ENCODE measurements at regions not wholly inside any gene's neighbourhood (a gene's known extent, or its start where the extent isn't known, plus 50 kb on each side); places are given as distances from the start of the nearest gene placed in this dataset.
A peak's percentile ranks its signal among the peaks of the same experiment; 100 is the strongest.

DNA sequence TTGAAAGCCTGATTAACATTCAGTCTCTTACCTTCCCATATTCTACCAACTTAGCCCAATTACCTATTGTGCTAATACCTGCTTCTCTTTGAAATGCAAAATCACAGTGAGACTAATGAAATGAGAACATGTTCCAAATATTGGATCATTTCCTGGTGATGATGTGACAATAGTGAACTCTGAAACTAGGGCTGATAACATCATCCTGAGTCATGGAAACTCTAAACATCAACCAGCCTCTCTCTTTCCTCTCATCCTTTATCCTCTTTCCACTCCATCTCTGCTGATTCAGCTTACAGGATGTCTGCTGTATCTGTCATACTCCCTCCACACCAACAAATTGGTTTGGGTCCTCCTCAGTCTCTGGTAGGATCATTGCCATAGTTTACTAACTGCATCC is 98.8 kb upstream of the NCKAP5 start:
- DNase-seq (ENCODE audit: low spot score), result no peak

DNA sequence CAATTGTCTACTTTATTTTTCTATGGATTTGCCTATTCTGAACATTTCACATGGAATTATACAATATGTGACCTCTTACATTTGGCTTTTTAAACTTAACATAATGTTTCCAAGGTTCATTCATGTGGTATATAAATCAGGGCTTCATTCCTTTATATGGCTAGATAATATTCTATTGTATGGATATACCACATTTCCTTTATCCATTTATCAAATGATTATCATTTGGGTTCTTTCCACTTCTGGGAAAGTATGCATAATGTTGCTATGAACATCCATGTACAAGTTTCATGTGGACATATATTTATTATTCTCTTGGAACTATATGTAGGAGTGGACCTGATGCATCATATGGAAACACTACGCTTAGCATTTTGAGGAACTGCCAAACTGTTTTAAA is 99.7 kb upstream of the NCKAP5 start:
- DNase-seq (ENCODE audit: low spot score), result no peak

DNA sequence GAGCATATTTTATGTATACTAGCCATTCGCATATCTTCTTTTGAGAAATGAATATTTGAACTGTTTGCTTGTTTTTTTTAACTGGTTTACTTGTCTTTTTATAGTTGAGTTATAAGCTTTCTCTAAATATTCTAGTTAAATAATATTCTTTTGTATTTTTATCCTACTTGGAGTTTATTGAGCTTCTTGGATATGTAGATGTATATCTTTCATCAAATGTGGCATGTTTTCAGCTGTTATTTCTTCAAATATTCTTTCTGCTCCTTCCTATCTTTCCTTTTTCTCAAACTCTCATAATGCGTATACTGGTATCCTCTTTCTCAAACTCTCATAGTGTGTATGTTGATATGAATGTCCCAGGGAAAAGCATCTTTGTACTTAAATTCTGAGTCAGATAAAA is 100.3 kb upstream of the NCKAP5 start:
- DNase-seq (ENCODE audit: low spot score), result no peak

- no peak for DNase-seq (ENCODE audit: low spot score)
These were observed 105.1 kb upstream of the NCKAP5 start for GRCh38 chr2:133673305-133673905.

DNA sequence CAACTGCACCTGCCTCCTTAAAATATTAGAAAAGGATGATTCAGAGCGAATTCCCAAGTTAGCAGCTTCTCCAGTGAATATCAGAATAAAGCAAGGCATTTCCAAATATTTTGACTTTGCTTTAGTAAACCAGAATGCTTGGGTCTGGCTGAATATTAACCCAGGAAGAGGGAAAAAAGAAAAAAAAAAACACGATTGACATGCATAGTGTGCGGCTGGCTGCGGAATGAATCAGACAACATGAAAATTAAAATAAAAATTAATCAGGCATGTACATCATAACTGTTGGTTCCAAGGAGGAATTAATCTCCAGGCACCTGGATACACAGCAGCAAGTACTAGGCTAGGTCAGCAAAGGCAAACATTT is 105.8 kb upstream of the NCKAP5 start:
- no peak for DNase-seq (ENCODE audit: low spot score)

GRCh38 chr2:133674433-133675331 is 106.4 kb upstream of the NCKAP5 start:
- no peak for DNase-seq (ENCODE audit: low spot score)

- DNase-seq (ENCODE audit: low spot score), result no peak
These were observed 108.3 kb upstream of the NCKAP5 start for GRCh38 chr2:133676392-133677130.

DNA sequence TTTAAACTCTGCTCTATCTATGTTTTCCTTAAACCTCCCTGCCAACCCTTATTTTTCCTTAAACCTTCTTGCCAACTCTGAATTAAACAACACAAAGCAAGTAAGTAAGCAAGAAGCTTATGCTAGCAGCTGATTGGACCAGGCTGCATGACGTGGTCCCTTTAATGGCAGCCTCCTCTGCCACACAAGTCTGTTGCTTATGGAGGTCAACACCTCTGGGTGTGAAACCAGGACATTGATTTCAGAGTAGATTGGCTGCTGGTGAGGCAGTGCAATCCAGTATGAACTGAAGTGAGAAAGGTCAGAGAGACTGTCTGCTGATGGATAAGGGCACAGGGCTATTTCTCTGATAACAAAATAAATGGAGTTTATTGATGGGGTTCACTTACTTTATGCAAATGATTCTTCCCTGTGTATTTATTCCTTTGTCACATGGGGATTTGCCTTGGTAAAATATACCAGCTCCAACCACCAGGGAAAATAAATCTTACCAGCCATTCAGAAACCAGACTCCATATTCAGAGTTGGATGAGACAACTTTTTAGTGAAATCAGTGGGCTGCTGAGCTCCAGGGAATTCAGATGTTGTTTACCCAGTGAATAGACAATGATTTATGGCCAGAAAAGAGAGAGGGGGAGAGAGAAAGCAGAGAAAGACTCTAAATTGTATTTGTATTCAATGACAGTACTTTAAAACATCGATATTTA is 112.2 kb upstream of the NCKAP5 start:
- DNase-seq (ENCODE audit: low spot score), result no peak

GRCh38 chr2:133682347-133682746 is 114.1 kb upstream of the NCKAP5 start:
- no peak for DNase-seq (ENCODE audit: low spot score)

GRCh38 chr2:133682906-133683305 is 114.6 kb upstream of the NCKAP5 start:
- no peak for DNase-seq (ENCODE audit: low spot score)

GRCh38 chr2:133685636-133686215 is 117.5 kb upstream of the NCKAP5 start:
- DNase-seq (ENCODE audit: low spot score), result no peak

DNA sequence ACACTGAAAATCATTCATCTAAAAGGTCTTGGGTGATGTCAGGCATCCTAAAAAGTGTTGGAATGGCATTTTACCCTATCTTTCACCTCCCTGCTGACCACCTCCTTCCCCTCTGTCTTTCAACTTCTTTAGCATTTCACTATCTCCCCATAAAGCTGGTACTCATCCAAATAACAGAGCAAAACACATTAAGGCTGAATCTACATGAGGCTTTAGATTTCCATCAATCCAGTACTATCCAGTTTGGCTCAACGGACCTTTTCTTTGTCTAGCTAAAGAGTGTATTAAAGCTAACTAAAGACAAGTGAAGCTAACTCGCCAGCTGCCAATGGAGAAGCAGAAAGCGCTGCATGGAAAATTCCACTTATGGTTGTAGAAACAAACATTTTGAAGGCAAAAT is 122.5 kb upstream of the NCKAP5 start:
- no peak for DNase-seq (ENCODE audit: low spot score)

DNA sequence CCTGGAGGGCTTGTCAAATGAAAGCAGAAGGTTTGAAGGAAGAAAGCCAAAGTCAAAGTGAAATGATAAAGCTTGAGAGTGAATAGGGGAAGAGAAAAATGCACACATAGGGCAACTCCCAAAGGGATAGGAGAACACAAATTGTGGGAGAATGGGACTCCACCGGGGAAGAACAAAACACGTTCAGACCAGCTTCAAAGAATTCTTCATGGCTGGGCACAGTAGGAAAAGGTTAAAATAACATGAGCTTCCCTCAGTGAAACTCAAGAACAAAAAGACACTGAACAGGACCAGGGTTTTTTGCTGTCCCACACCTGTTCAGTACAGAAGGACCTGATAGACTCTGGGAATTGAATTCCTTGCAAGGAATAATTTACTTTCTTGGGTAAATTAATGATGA is 123.1 kb upstream of the NCKAP5 start:
- DNase-seq (ENCODE audit: low spot score), result no peak

DNA sequence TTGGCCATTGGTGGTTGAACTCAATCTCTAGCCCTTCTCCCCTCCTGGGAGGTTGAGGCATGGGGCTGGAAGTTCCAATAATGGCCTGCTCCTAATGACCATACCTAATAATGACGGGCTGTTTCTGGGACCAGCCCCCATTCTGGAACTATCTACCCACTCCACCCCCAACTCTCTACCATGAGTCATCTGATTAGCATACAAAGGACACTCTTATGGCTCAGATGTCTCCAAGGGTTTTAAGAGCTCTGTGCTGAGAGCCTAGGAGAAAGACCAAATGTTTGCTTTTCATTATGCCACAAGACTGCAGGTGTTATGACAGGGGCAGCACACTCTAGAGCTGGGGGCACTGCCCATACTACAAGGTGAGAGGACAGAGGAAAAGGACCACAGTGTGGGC is 137.0 kb upstream of the NCKAP5 start:
- DNase-seq (ENCODE audit: low spot score), result no peak

DNA sequence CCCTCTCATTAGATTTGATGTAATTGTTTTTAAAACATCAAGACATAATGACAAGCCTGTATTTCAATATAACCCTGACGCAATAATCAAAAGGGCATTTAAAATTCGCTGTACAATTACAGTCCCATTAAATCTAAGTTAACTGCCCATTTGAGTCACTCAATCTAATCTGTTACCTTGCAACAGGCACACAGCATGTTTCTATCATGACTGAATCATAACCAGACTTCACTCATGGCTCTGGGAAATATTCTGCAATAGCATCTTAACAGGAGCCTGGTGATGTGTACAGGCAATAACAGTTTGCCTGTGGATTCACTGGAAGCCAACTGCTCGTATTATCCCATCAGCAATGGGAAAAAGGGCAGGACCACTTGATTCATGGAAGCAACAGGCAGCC is 142.3 kb upstream of the NCKAP5 start:
- DNase-seq (ENCODE audit: low spot score), result no peak

DNA sequence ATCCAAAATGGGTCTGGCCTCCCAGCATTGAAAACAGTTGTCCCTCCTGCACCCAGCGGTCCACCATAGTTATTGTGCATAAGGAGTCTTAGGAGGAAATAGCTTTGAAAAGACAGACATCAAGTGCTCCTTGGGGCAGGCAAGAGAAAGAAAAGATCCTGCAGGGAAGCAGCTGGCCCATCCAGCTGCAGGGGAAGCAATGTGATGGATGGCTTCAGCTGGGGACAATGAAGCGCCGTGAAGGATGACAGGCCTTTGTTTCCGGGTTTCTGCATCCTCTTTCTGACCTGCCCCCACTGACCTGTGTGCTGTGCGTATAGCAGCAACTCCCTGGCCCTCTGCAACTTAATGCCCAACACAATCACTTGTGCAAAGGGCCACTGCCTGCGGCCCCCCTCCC is 142.9 kb upstream of the NCKAP5 start:
- no peak for DNase-seq (ENCODE audit: low spot score)

- DNase-seq (ENCODE audit: low spot score), result no peak
These were observed 143.5 kb upstream of the NCKAP5 start for GRCh38 chr2:133711806-133712205.

DNA sequence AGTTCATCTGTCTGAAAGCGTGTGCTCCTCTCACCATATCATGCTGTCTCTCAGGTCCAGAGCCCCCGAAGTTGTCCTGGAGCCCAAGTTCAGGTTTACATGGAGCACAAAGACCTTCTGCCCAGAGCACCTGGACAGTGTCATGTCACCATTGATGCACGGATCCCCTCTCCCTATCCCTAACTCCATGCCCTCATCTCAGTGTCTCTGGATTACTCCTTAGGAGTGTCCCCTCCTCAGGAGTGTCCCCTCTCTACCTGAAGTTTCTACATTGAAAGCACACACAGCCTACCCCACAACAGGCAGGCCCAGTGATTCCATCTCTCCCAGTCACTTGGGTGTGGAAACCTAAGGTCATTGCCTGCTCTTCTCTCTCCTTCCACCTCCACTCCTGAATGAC is 144.1 kb upstream of the NCKAP5 start:
- no peak for DNase-seq (ENCODE audit: low spot score)

DNA sequence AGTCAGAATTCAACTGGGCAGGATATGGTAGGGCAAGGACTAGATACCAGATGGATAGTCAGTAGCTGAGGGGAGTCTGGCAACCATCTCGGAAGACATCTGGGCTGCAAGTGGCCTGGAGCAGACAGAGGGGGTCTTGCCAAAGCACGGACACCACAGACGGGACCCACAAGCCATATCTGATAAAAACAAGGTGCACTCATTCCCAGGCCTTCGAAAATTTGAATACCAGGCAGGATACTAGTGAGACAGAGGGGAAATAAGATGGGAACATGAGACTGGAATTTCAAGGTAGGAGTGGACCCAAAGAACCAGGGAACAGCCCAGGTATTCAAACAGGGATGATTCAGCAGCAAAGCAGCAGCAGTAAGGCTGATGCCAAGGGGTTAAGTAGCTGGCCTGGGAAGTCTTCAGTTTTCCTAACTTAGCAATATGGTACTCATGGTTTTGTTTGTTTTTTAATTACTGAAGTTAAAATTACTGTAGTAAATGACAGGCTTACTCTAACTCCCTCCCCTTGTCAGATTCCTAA is 144.9 kb upstream of the NCKAP5 start:
- DNase-seq (ENCODE audit: low spot score), result no peak

DNA sequence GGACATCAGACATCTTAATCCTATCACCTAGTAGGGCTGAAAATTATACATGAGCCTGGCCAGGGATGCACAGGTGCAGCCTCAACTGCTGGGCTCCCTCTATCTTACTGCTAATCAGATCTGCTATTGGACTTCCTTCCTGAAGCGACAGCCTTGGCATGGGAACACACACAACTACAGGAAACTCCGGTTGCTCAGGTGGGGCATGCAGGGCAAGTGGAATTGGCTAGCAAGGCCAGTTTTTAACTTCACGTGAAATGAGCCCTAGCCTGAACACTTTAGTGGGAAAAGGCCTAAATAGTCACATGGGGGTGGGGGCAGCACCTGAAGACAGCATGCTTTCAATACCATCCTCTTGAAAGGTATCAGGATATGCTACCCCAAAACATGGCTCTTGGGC is 147.9 kb upstream of the NCKAP5 start:
- DNase-seq (ENCODE audit: low spot score), result peak; percentile 51

DNA sequence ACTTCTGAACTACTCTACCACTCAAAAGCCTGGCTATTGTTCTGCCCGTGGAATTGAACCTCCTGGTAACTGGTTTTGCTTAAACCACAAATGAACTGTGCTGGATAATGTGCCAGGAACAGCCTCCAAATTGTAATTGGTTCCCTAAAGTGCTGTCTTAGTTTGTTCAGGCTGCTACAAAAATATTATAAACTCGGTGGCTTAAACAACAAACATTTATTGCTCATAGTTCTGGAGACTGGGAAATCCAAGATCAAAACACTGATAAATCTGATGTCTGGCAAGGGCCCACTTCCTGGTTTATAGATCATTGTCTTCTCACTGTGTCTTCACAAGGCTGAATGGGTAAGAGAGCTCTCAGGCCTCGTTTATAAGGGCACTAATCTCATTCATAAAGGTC is 149.2 kb upstream of the NCKAP5 start:
- DNase-seq (ENCODE audit: low spot score), result no peak

Measured in ureter (tissue), 1 donor.